Activated naive CD8-positive, alpha-beta T cell treated with anti-CD3 and anti-CD28 coated beads, Interleukin-2, amount 10 ng/mL, durations not matched to agents 7 days and 5 days (primary cell): ENCODE measurements at regions not wholly inside any gene's neighbourhood (a gene's known extent, or its start where the extent isn't known, plus 50 kb on each side); places are given as distances from the start of the nearest gene placed in this dataset.
"Not testable (repeated sequence)": the region's sequence is repeated elsewhere in the genome, so short reads cannot be mapped to it uniquely, and the experiment has no call there.

Experiments
- ATAC-seq: fragments of 150-1000 bp; cut with Tn5 transposase; one replicate; pipeline ENCODE4 v1.10.0; 2021; ENCODE audit warnings: low read depth, moderate library complexity
- POLR2A ChIA-PET: fragments of 350-600 bp; sonication (Branson Sonifier 250); formaldehyde crosslinking; loops from one replicate; lab custom pipeline; 2021; ENCODE audit warnings: antibody characterized with exemption; lab: Charles Lee
- DNase-seq: peaks from one replicate; pipeline ENCODE4 v3.0.0; 2021
- H3K27ac Mint-ChIP-seq: one replicate; pipeline ENCODE4 v1.8.0; 2022; ENCODE audit warnings: mild to moderate bottlenecking, mixed read lengths
- H3K27me3 Mint-ChIP-seq: one replicate; pipeline ENCODE4 v1.8.0; 2022; ENCODE audit warnings: mild to moderate bottlenecking, moderate library complexity, mixed read lengths
- H3K36me3 Mint-ChIP-seq: one replicate; pipeline ENCODE4 v1.8.0; 2021; ENCODE audit warnings: mild to moderate bottlenecking, mixed read lengths
- H3K4me1 Mint-ChIP-seq: one replicate; pipeline ENCODE4 v1.8.0; 2021; ENCODE audit warnings: mixed read lengths
- H3K4me3 Mint-ChIP-seq: one replicate; pipeline ENCODE4 v1.8.0; 2022; ENCODE audit warnings: mild to moderate bottlenecking, moderate library complexity, mixed read lengths
- H3K9me3 Mint-ChIP-seq: one replicate; pipeline ENCODE4 v1.8.0; 2021; ENCODE audit warnings: mixed read lengths

DNA sequence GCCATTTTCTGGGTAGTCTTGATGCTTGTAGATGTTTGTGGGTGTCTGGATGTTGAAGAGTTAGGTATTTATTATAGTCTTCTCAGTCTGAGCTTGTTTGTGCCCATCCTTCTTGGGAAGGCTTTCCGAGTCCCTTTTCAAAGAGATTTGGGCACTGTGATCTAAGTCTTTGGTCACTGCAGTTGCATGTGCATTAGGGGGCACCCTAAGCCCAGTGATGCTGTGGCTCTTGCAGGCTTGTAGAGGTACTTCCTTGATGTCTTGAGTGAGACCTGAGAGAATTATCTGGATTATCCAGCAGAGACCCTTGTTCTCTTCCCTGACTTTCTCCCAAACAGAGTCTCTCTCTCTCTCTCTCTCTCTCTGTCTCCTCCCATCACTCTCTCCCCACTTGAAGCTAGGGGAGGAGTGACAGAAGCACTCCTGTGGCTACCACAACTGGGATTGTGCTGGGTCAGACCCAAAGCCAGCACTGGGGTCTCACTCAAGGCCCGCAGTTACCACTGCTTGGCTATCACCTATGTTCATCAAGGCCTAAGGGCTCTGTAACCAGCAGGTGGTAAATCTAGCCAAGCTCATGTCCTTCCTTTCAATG, 68.5 kb downstream of the TMCO5A start:
- Mint-ChIP-seq H3K27ac (no peak overlapping the region), H3K27me3 (peaks cover 20% of the 10 kb centered on the region), H3K4me1 (no peaks in the 10 kb centered on the region), H3K36me3 (no peaks in the 10 kb centered on the region), H3K9me3 (no peaks in the 10 kb centered on the region), H3K4me3 (no peak overlapping the region)
- ATAC-seq, result no peak
- DNase-seq, result no peak
- POLR2A ChIA-PET, result no interaction called here

DNA sequence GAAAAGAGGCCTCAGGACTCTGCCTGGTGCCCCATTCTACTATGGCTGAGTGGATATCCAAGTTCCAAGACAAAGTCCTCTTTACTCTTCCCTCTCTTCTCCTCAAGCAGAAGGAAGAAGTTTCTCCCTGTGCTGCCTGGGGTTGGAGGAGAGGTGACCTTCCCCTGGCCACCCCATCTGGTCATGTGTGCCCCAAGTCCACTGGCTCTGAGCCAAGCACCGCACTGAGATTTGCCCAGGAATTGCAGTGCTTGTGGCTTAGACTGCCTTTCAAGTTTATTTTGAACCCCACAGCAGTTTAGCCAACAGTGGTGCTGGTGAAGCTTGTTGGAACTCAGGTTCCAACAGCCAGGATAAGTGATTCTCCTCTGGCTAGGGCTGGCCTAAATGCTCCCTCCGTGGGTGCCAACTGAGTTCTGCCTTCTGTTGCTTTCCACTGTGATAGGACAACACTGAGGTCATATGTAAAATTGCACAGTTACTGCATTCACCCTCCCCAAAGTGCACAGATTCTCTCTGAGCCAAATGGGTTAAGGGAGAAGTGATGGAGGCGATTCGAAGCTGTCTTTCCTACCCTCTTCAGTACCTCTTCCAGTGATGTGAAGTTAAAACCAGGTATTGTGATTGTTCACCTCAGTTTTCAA, 69.9 kb downstream of the TMCO5A start:
- Mint-ChIP-seq H3K4me1 (no peaks in the 10 kb centered on the region), H3K27me3 (peaks cover 14% of the 10 kb centered on the region), H3K36me3 (no peaks in the 10 kb centered on the region), H3K27ac (no peak overlapping the region), H3K4me3 (no peak overlapping the region), H3K9me3 (no peaks in the 10 kb centered on the region)
- POLR2A ChIA-PET, result no interaction called here
- ATAC-seq (no peak), DNase-seq (no peak)

DNA sequence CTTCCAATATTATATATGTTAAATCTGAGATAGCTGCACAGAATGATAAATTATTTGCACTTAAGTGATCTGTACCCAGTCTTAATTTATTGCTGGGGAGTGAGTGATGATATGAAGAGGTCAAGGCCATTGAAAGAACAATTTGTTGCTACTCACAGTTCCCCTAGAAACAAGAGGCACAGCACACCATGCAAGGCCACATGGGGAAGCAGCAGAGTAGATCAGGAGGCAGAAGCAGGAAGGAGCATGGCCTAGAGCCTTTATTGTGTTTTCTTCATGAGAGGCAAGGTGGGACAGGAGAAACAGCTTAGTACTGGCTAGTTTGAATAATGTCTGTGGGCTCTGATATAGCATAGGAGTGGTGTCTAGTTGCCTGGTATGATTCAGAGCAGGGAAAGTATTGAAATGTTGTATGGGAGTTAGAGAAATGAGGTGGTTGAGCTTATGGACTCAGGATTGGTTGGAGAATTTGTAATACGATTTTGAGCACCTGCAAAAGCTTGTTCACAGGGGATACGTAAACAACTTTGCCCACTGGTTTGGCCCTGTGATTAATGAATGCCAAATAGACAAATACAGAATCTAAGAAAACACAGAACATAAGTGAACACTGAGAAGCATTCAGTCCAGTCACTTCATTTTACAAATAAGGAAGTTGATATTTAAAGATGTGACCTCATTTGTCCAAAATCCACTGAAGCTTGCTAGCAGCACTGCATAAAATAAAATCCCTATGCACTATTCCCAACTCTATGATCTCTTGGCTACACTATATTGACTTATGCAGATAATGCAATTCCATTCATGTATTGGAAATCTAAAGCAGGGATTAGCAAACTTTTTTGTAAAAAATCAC, 71.7 kb downstream of the TMCO5A start:
- POLR2A ChIA-PET, result interaction anchor here (0.6 kb wide), 1 partner anchor 103 kb away, joined by 4 read pairs; no protein-coding TSS in a partner anchor
- Mint-ChIP-seq H3K27ac (no peak overlapping the region), H3K4me3 (no peak overlapping the region), H3K36me3 (no peaks in the 10 kb centered on the region), H3K4me1 (no peaks in the 10 kb centered on the region), H3K9me3 (no peaks in the 10 kb centered on the region), H3K27me3 (peaks cover 11% of the 10 kb centered on the region)
- no peak for ATAC-seq
- DNase-seq, result no peak

DNA sequence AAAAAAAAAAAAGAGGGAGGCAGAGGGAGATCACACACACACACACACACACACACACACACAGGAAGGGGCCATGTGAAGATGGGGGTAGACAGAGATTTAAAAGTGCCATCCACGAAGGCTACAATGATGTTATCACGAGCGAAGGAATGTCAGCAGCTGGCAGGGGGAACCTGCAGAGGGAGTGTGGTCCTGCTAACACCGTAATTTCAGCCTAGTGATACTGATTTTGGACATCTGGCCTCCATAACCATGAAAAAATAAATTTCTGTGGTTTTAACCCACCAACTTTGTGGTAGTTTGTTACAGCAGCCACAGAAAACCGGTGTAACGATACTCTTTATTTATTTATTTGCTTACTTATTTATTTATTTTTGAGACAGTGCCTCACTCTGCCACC, 76.0 kb downstream of the TMCO5A start:
- ATAC-seq (no peak), DNase-seq (no peak)
- H3K4me1 Mint-ChIP-seq, result no peaks in the 10 kb centered on the region
- H3K27me3 Mint-ChIP-seq, result no peaks in the 10 kb centered on the region
- POLR2A ChIA-PET, result no interaction called here
- H3K27ac Mint-ChIP-seq, result no peak overlapping the region
- H3K4me3 Mint-ChIP-seq, result no peak overlapping the region
- H3K36me3 Mint-ChIP-seq, result no peaks in the 10 kb centered on the region
- no peaks in the 10 kb centered on the region for H3K9me3 Mint-ChIP-seq

DNA sequence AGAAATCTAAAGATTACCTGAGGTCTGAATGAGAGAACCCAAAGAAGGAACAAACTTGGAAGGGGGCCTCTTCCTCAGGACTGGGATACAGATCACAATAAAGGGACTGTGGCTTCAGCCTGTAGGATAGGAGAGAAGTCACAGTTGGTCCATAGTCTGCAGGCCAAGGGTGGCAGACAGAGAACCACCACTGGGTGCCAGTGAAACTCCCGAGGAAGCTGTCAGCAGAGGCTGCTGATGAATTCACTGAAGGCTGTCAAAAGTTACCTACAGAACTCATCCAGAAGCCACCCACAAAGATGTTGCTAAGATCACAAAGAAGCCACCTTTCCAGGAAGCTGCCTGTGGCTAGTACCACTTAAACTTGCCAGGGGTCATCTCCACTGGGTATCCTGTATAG, 78.5 kb downstream of the TMCO5A start:
- Mint-ChIP-seq H3K4me1 (no peaks in the 10 kb centered on the region), H3K9me3 (no peaks in the 10 kb centered on the region), H3K36me3 (no peaks in the 10 kb centered on the region), H3K4me3 (no peak overlapping the region), H3K27me3 (no peaks in the 10 kb centered on the region), H3K27ac (no peak overlapping the region)
- POLR2A ChIA-PET, result no interaction called here
- DNase-seq, result no peak
- ATAC-seq, result no peak

DNA sequence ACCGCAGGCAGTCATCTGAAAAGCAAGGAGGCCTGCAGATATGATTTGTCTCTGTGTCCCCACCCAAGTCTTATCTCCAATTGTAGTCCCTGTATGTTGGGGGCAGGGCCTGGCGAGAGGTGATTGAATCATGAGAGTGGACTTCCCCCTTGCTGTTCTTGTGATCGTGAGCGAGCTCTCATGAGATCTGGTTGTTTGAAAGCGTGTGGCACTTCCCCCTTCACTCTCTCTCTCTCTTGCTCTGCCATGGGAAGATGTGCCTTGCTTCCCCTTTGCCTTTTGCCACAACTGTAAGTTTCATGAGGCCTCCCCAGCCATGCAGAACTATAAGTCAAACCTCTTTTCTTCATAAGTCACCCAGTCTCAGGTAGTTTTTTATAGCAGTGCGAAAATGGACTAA, 83.3 kb downstream of the TMCO5A start:
- H3K27me3 Mint-ChIP-seq, result peaks cover 9% of the 10 kb centered on the region
- DNase-seq (no peak), ATAC-seq (no peak)
- no peaks in the 10 kb centered on the region for H3K9me3 Mint-ChIP-seq
- H3K4me1 Mint-ChIP-seq, result no peaks in the 10 kb centered on the region
- H3K4me3 Mint-ChIP-seq, result no peak overlapping the region
- no peak overlapping the region for H3K27ac Mint-ChIP-seq
- no peaks in the 10 kb centered on the region for H3K36me3 Mint-ChIP-seq
- POLR2A ChIA-PET, result no interaction called here

DNA sequence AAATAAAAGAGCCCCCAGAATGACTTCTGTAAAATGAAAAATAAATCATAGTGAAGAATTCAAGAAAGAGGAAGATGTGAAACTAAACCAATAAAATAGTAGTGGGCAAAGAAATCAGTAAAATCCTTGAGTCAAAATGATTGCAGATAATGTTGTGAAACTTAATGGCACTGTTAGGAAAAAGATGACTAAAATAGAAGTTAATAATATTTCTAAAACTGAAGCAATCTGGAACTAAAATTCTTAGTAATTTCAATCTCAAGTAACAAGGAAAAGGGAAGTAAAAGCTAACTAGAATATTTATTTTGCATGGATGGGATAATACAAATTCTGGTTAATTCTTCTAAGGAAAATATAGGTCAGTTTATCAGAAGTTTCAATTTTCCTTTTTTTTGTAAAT, 84.6 kb downstream of the TMCO5A start:
- peaks cover 9% of the 10 kb centered on the region for H3K27me3 Mint-ChIP-seq
- ATAC-seq, result no peak
- DNase-seq, result no peak
- POLR2A ChIA-PET, result no interaction called here
- H3K4me1 Mint-ChIP-seq, result no peaks in the 10 kb centered on the region
- H3K36me3 Mint-ChIP-seq, result no peaks in the 10 kb centered on the region
- H3K4me3 Mint-ChIP-seq, result no peak overlapping the region
- no peaks in the 10 kb centered on the region for H3K9me3 Mint-ChIP-seq
- H3K27ac Mint-ChIP-seq, result no peak overlapping the region

DNA sequence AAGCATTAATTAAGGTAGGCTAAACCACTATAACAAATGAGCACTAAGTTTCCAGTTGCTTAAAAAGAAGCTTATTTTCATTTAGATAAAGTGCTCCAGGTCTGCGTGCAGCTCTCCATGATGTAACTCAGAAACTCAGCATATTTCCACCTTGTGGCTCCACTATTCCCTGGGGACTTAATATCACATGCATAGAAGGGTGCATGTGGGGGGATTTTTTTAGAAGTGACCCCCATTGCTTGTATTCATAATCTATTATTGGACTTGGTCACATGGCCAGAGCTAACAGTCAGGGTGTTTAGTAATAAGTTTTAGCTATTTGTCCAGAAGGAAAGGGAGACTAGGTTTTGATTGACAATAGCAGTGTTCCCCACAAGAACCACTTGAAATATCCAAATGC, 86.8 kb downstream of the TMCO5A start:
- Mint-ChIP-seq H3K27me3 (peaks cover 9% of the 10 kb centered on the region), H3K36me3 (no peaks in the 10 kb centered on the region), H3K9me3 (no peaks in the 10 kb centered on the region), H3K4me1 (no peaks in the 10 kb centered on the region), H3K4me3 (no peak overlapping the region), H3K27ac (no peak overlapping the region)
- POLR2A ChIA-PET, result no interaction called here
- ATAC-seq (no peak), DNase-seq (no peak)

DNA sequence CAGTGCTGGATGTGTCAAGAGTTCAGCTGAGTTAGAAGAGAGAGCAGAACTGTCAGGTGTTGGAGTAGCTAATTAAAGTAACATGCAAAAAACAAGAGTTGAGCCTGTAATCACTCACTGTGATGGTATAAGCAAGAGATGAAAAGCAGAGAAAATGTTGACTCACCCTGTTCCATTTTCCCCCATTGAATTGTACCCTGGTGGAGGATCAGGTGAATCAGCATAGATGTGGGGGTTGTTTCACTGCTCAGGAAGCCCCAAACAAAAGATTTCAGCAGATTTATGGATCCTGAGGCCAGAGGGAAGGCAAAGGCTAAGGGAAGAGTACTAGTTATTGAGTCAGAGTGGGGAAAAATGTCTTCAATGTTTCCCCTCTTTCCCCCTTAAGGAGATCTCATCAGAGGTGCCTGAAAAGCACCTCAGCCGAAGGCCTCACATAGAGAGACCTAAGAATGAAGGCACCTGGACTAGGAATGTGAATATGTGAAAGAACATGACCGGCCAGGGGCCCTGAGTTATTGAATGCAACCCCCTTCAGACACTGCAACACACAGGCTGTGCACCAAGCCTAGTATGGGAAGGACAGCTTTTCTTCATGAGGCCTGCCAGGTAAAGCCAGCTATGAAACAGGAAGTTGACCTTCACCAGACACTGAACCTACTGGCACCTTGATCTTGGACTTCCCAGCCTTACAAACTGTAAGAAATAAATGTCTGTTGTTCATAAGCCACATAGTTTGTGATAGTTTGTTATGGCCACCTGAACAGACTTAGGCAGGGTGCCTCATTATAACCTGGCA, 90.1 kb downstream of the TMCO5A start:
- Mint-ChIP-seq H3K4me3 (no peak overlapping the region), H3K27ac (no peak overlapping the region), H3K36me3 (no peaks in the 10 kb centered on the region), H3K4me1 (no peaks in the 10 kb centered on the region), H3K27me3 (peaks cover 4% of the 10 kb centered on the region), H3K9me3 (peaks cover 2% of the 10 kb centered on the region)
- ATAC-seq, result no peak
- POLR2A ChIA-PET, result interaction anchor here (0.6 kb wide), 1 partner anchor 11 kb away, joined by 3 read pairs; no protein-coding TSS in a partner anchor
- no peak for DNase-seq

DNA sequence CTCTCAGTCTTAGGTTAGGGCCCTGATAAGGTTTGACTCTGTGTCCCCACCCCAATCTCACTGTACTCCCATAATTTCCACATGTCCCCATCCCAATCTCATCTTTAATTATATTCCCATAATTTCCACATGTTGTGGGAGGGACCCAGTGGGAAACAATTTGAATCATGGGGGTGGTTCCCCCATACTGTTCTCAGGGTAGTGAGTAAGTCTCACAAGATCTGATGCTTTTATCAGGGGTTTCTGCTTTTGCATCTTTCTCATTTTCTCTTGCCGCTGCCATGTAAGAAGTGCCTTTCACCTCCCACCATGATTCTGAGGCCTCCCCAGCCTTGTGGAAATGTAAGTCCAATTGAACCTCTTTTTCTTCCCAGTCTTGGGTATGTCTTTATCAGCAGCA, 91.2 kb downstream of the TMCO5A start:
- H3K4me1 Mint-ChIP-seq, H3K27ac Mint-ChIP-seq, H3K9me3 Mint-ChIP-seq, H3K4me3 Mint-ChIP-seq, ATAC-seq, H3K27me3 Mint-ChIP-seq, H3K36me3 Mint-ChIP-seq, POLR2A ChIA-PET, DNase-seq: not testable (repeated sequence)

DNA sequence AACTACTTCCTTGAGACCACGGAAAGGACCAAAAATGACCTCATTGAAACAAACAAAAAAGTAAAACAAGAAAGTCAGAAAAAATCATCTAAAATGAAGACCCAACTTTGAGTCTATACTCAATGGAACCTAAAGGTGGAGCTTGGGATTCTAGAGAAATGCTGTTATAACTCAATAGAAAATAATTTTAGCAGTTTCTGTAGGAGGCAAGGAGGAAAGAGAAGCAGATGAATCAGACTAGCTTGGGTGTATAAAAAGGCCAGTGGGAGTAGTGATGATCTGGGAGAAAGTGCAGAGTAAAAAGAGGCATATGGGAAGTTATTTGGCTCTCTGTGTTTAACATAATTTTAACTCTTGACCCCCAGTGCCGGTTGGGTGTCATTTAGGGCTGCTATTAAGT, 94.4 kb downstream of the TMCO5A start:
- ATAC-seq (no peak), DNase-seq (no peak)
- Mint-ChIP-seq H3K27me3 (no peaks in the 10 kb centered on the region), H3K4me3 (no peak overlapping the region), H3K36me3 (no peaks in the 10 kb centered on the region), H3K4me1 (no peaks in the 10 kb centered on the region), H3K27ac (no peak overlapping the region), H3K9me3 (peaks cover 6% of the 10 kb centered on the region)
- POLR2A ChIA-PET, result no interaction called here

DNA sequence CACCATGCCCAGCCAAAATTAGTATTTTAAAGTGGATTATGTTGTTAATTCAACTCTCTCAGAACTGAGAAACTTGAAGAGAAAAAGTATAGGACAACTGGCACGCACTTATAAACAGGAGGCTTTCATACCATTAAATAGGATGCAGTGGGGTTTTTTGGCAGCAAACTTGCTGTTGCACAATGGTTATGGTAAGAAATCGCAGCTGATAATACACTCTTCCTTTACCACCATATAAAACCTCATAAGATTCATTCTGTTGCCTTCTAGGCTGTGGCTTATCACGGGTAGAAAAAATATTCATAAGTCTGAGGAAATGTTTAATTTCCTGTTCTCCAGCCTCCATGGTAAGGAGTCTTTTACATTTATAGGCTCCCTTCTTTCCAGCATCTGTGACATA, 95.3 kb downstream of the TMCO5A start:
- no peaks in the 10 kb centered on the region for H3K27me3 Mint-ChIP-seq

DNA sequence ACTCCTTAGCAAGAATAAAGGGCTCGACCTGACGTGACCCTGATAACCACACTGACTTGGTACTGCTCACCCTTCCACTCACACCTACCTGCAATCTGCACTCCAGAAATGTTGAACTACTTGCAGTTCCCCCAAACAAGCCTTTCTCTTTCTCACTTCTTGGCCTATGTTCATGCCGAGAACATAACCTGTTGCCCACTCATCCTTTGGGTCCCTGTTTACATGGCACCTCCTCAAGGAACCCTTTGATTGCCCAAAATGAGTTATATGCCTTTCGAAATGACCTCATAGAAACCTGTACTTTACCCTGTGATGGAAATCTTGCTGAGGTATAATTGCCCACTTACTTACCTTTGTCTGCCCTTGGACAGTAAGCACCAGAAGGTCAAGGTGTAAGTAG, 96.2 kb downstream of the TMCO5A start:
- POLR2A ChIA-PET, result no interaction called here
- Mint-ChIP-seq H3K4me1 (no peaks in the 10 kb centered on the region), H3K27ac (no peak overlapping the region), H3K9me3 (peaks cover 6% of the 10 kb centered on the region), H3K27me3 (no peaks in the 10 kb centered on the region), H3K4me3 (no peak overlapping the region), H3K36me3 (no peaks in the 10 kb centered on the region)
- ATAC-seq (no peak), DNase-seq (no peak)

More for the DNA sequence above, 95.3 kb downstream of the TMCO5A start:
- ATAC-seq, result no peak
- peaks cover 6% of the 10 kb centered on the region for H3K9me3 Mint-ChIP-seq
- no peak overlapping the region for H3K27ac Mint-ChIP-seq
- no peak overlapping the region for H3K4me3 Mint-ChIP-seq
- no peaks in the 10 kb centered on the region for H3K4me1 Mint-ChIP-seq
- H3K36me3 Mint-ChIP-seq, result no peaks in the 10 kb centered on the region
- no peak for DNase-seq
- POLR2A ChIA-PET, result no interaction called here
